ENCODE measurements at regions not wholly inside any gene's neighbourhood (a gene's known extent, or its start where the extent isn't known, plus 50 kb on each side); places are given as distances from the start of the nearest gene placed in this dataset.

DNA sequence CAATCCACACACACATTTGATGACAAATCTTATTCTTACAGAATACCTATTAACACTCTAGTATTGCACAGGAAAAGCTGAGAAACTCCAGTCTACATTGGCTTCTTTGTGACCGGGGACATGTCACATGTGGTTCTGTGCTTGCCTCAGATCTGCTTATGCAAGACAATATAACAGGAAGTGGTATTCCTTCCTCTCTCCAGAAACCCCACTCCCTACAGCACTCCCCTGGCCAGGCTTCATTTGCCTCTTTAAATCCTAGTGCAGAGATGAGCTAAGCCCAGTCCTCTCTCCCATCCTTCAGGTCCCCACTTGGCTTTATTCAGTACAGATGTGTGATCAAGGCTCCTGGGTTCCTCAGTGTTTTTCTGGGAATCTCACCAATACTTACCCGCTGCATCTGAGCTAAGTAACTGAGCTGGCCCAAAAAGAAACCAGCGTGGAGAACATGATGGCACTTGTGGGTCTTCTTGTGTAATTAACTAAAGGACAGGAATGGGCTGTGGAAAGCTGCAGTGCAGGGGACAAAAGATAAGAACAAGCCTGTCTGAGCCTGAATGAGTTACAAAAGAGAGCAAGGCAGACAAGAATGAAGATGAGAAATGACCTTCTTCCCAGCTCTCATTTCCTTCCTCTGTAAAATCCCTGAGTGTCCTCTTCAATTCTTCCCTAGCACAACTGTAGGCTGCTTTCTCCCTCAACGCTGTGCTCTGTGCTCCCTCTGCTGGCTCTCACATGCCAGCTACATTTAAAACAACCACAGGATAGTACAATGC is 105.6 kb downstream of the HNRNPD start:
- TF ChIP-seq, protein P1, sequence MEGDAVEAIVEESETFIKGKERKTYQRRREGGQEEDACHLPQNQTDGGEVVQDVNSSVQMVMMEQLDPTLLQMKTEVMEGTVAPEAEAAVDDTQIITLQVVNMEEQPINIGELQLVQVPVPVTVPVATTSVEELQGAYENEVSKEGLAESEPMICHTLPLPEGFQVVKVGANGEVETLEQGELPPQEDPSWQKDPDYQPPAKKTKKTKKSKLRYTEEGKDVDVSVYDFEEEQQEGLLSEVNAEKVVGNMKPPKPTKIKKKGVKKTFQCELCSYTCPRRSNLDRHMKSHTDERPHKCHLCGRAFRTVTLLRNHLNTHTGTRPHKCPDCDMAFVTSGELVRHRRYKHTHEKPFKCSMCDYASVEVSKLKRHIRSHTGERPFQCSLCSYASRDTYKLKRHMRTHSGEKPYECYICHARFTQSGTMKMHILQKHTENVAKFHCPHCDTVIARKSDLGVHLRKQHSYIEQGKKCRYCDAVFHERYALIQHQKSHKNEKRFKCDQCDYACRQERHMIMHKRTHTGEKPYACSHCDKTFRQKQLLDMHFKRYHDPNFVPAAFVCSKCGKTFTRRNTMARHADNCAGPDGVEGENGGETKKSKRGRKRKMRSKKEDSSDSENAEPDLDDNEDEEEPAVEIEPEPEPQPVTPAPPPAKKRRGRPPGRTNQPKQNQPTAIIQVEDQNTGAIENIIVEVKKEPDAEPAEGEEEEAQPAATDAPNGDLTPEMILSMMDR (IDR thresholded peaks at IDR 0.05; ENCODE audit: low read depth, low read length, poor library complexity, severe bottlenecking) = peak; percentile 82
- no peak for TF ChIP-seq EZH2phosphoT487 (IDR thresholded peaks at IDR 0.05; ENCODE audit: borderline replicate concordance, low read length)

All from DOHH2 (cell line).